Activated T-helper 1 cell treated with anti-CD3 and anti-CD28 coated beads, Interleukin-12 subunit alpha, Interleukin-12 subunit beta, Interleukin-2, Interleukin-4 antibody, amounts not matched to agents 30 ng/mL and 10 ng/mL and 1 ng/mL, durations not matched to agents 14 hours and 24 hours and 36 hours (primary cell): ENCODE measurements at regions not wholly inside any gene's neighbourhood (a gene's known extent, or its start where the extent isn't known, plus 50 kb on each side); places are given as distances from the start of the nearest gene placed in this dataset.

Experiments
- DNase-seq: peaks from one replicate; pipeline ENCODE4 v3.0.0; 2021; ENCODE audit warnings: low spot score
- H3K27ac Mint-ChIP-seq: one replicate; pipeline ENCODE4 v1.8.0; 2021; ENCODE audit warnings: mild to moderate bottlenecking, mixed read lengths
- H3K27me3 Mint-ChIP-seq: one replicate; pipeline ENCODE4 v1.8.0; 2022; ENCODE audit warnings: mild to moderate bottlenecking, moderate library complexity, mixed read lengths; ENCODE audit not compliant: insufficient read depth
- H3K36me3 Mint-ChIP-seq: one replicate; pipeline ENCODE4 v1.8.0; 2021; ENCODE audit warnings: low read depth, mixed read lengths
- H3K4me1 Mint-ChIP-seq: one replicate; pipeline ENCODE4 v1.8.0; 2021; ENCODE audit warnings: low read depth, mixed read lengths
- H3K4me3 Mint-ChIP-seq: one replicate; pipeline ENCODE4 v1.8.0; 2021; ENCODE audit warnings: mild to moderate bottlenecking, moderate library complexity, mixed read lengths
- H3K9me3 Mint-ChIP-seq: one replicate; pipeline ENCODE4 v1.8.0; 2021; ENCODE audit warnings: mixed read lengths
- intact Hi-C: fragments of 100-400 bp; cut with micrococcal nuclease; formaldehyde crosslinking; loops from one replicate; pipeline ENCODE4 v1.15.1; 2024

DNA sequence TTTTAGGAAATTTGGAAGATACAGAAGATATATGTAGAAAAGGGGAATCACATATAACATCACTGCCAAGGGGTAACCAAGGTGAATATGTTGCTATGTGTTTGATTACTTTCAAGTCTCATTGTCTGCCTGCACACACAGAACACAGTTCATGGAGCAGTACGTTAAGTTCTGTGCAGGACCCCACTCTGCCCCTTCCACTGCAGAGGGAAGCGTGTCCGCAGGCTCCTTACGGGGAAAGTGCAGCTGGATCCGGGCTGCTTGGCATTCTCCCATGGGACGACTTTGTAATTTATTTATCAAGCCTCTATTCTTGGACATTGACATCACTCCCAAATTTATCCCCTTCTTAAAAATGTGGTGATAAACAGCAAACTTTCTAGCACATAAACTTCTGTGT is 226.8 kb downstream of the FOXL1 start:
- peaks cover 2% of the 10 kb centered on the region for H3K27me3 Mint-ChIP-seq
- no peak overlapping the region for H3K27ac Mint-ChIP-seq
- no peaks in the 10 kb centered on the region for H3K4me1 Mint-ChIP-seq
- intact Hi-C loops = no loop called here
- no peaks in the 10 kb centered on the region for H3K36me3 Mint-ChIP-seq
- no peaks in the 10 kb centered on the region for H3K9me3 Mint-ChIP-seq
- no peak overlapping the region for H3K4me3 Mint-ChIP-seq
- no peak for DNase-seq

DNA sequence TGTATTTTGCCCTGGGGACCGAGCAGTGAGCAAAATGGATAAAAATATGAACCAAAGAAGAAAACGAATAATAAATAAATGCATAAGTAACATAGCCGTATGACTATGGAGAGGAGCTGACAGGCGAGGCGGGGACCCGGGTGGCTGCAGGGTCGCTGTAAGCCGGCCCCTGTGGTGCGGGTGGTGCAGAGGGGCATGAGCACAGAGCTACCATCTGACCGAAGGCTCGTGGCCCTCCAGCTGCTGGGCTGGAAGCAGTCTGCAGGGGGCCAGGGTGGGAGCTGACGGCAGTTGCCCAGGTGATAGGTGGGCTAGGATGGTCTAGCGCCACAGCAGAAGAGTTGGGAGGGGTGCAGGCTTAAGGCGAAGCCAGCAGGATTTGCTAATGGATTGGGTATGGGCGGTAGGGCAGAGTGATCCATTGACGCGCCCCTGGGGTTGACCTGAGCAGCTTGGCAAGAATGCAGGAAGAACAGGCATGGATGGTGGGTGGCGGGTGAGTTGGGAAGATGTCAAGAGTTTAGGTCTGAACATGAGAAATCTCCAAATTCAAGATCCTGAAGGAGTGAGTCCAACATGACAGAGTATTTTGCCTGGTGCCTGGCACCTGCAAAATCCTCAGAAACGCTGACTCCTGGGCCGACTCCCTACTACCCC is 228.0 kb downstream of the FOXL1 start:
- intact Hi-C loops = no loop called here
- Mint-ChIP-seq H3K27me3 (peaks cover 2% of the 10 kb centered on the region), H3K4me1 (no peaks in the 10 kb centered on the region), H3K27ac (no peak overlapping the region), H3K36me3 (no peaks in the 10 kb centered on the region), H3K9me3 (no peaks in the 10 kb centered on the region), H3K4me3 (no peak overlapping the region)
- DNase-seq = no peak

GRCh38 chr16:86806838-86807351 is 228.5 kb downstream of the FOXL1 start:
- intact Hi-C loops = no loop called here
- H3K9me3 Mint-ChIP-seq = no peaks in the 10 kb centered on the region
- H3K27me3 Mint-ChIP-seq = peaks cover 2% of the 10 kb centered on the region
- H3K27ac Mint-ChIP-seq = no peak overlapping the region
- no peaks in the 10 kb centered on the region for H3K4me1 Mint-ChIP-seq
- no peak overlapping the region for H3K4me3 Mint-ChIP-seq
- no peaks in the 10 kb centered on the region for H3K36me3 Mint-ChIP-seq
- no peak for DNase-seq

DNA sequence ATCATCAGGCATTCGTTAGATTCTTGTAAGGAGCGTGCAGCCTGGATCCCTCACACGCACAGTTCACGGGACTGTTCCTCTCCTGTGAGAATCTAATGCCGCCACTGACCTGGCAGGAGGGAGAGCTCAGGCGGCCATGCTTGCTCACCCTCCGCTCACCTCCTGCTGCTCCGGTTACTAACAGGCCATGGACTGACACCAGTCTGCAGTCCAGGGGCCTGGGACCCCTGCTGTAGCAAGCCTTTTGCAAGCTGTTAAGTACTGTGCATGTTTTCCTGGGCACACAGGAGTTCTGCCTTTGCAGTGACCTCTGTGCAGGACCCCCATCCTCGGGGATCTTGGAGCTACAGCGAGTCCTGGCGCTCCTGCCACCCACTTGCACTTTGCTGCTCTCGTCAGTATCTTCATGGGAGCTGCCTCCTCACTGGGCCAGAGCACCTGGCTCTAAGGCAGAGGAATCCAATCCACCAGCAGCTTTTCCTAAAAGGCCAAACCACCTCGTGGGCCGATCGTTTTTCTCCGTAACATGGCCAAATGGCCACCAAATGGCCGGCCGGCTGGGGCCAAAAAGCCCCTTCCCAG is 230.6 kb downstream of the FOXL1 start:
- H3K4me1 Mint-ChIP-seq = no peaks in the 10 kb centered on the region
- no peak overlapping the region for H3K27ac Mint-ChIP-seq
- H3K4me3 Mint-ChIP-seq = no peak overlapping the region
- no peaks in the 10 kb centered on the region for H3K9me3 Mint-ChIP-seq
- peaks cover 2% of the 10 kb centered on the region for H3K27me3 Mint-ChIP-seq
- intact Hi-C loops = no loop called here
- no peak for DNase-seq
- no peaks in the 10 kb centered on the region for H3K36me3 Mint-ChIP-seq

DNA sequence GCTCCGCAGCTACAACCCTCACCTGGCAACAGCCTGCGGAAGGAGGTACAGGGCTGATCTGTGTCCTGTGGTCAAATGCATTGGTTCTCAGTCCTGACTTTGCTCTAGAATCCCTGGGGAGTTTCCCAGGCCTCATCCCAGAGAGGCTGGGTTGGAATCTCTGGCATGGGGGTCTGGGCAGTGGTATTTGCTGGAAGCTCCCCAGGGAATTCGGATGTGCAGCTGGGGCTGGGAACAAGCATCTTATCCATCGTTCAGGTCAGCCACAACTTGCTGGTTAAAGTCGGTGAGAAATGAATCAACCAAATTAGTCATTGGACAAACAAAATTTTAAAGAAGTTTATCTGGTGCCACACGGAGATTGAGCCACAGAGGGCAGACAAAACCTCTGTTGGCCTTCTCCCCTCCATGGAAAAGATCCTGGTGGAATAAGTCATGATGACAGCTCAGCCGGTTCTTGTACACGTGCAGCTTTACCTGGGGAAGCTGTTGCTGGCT is 231.2 kb downstream of the FOXL1 start:
- H3K4me1 Mint-ChIP-seq = no peaks in the 10 kb centered on the region
- H3K9me3 Mint-ChIP-seq = no peaks in the 10 kb centered on the region
- intact Hi-C loops = no loop called here
- no peak overlapping the region for H3K27ac Mint-ChIP-seq
- no peak for DNase-seq
- H3K27me3 Mint-ChIP-seq = peaks cover 2% of the 10 kb centered on the region
- no peak overlapping the region for H3K4me3 Mint-ChIP-seq
- H3K36me3 Mint-ChIP-seq = no peaks in the 10 kb centered on the region

DNA sequence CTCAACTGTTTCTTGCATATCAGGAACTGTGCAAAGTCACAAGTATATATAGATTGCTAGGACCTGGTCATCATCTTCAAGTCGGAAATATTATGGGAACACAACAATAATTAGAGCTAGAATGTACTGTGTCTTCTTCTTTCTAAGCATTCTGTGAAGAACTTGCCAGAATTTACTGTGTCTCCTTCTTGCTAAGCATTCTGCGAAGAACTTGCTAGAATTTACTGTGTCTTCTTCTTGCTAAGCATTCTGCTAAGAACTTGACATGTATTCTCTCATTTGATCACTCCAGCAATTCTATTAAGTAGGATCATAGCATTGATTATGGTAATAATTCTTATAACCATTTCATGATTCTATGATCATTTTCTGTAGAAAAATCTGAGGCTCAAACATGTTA is 231.7 kb downstream of the FOXL1 start:
- no peaks in the 10 kb centered on the region for H3K4me1 Mint-ChIP-seq
- no peak for DNase-seq
- H3K36me3 Mint-ChIP-seq = no peaks in the 10 kb centered on the region
- intact Hi-C loops = no loop called here
- peaks cover 2% of the 10 kb centered on the region for H3K27me3 Mint-ChIP-seq
- no peaks in the 10 kb centered on the region for H3K9me3 Mint-ChIP-seq
- H3K27ac Mint-ChIP-seq = no peak overlapping the region
- H3K4me3 Mint-ChIP-seq = no peak overlapping the region

DNA sequence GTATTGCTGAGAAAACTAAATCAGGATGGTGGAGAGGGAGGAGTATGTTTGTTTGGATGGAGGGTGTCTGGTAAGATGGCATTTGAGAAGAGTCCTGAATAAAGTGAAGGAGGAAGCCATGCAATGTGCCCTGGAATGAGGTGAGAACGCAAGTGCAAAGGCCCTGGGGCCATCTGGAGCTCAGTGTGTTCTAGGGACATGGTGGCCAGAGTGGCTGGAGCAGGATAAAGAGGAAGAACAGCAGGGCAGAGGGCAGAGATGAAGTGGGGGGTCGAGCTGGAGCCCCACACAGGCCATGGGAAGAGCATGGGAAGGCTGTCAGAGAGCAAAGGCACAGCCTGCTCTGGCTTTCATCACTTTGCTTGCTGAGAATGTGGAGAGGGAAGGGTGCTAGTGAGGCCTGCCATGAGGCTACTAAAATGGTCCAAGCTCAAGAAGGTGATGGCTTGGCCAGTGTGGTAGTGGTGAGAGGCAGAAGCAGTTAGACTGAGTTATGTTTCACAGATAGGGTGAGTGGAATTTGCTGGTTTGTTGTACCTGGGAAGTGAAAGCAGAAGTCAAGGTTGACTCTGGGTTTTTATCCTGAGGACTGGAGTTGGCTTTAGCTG is 234.1 kb downstream of the FOXL1 start:
- H3K4me1 Mint-ChIP-seq = no peaks in the 10 kb centered on the region
- H3K27ac Mint-ChIP-seq = no peak overlapping the region
- H3K27me3 Mint-ChIP-seq = no peaks in the 10 kb centered on the region
- H3K9me3 Mint-ChIP-seq = no peaks in the 10 kb centered on the region
- no peak overlapping the region for H3K4me3 Mint-ChIP-seq
- no peak for DNase-seq
- intact Hi-C loops = no loop called here
- no peaks in the 10 kb centered on the region for H3K36me3 Mint-ChIP-seq

DNA sequence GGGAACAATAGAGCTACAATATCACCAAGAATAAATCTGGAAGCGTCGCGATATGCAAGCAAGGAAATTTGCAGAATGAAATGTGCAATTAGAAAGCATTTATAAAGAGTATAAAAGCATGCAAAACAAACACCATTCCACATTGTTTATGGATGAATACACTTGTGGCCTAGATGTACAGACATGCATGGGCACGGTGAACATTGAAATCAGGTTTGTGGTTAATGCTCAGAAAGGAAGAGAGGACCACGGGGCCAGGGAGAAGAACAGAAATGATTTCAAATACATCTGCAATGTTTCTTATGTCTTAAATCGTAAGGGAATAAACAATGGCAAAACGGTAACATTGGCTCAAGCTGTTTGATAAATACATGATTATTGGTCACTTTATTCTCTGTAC is 235.9 kb downstream of the FOXL1 start:
- Mint-ChIP-seq H3K9me3 (no peaks in the 10 kb centered on the region), H3K4me1 (no peaks in the 10 kb centered on the region), H3K4me3 (no peak overlapping the region), H3K36me3 (no peaks in the 10 kb centered on the region), H3K27me3 (no peaks in the 10 kb centered on the region), H3K27ac (no peak overlapping the region)
- intact Hi-C loops = no loop called here
- no peak for DNase-seq

DNA sequence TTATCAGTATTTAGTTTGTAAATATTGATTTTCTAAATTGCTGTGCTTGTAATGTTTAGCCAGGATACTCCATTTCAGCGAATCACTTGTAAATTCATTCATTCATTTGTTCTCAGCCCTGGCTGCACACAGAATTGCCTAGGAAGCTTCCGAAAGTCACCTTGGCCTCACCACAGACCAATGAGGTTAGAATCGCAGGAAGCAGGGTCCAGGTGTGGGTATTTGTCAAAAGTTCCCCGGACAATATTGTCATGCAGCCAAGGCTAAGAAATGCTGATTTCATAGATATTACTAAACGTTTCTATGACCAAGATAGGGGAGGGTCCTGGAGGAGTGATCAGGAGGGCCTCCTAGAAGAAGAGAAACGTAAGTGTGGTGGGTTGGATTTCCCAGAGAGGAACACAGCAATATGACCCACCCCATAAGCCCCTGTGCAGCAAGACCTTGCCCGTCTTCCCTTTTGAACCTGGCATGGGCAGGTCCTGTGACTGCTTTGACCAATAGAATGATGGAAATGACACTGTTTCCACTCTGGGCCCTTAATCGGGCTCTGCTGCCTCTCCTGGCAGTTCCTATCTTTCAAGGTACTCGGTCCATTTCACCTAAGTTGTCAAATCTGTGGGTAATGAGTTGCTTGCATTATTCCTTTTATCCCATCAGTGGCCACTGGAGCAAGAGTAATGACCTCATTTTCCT is 238.7 kb downstream of the FOXL1 start:
- intact Hi-C loops = no loop called here
- H3K9me3 Mint-ChIP-seq = no peaks in the 10 kb centered on the region

GRCh38 chr16:86818671-86819532 is 240.6 kb downstream of the FOXL1 start:
- peaks cover 4% of the 10 kb centered on the region for H3K27me3 Mint-ChIP-seq
- H3K4me3 Mint-ChIP-seq = no peak overlapping the region
- intact Hi-C loops = no loop called here
- no peaks in the 10 kb centered on the region for H3K9me3 Mint-ChIP-seq
- DNase-seq = no peak
- H3K27ac Mint-ChIP-seq = no peak overlapping the region
- no peaks in the 10 kb centered on the region for H3K36me3 Mint-ChIP-seq
- H3K4me1 Mint-ChIP-seq = no peaks in the 10 kb centered on the region

More for the DNA sequence above, 238.7 kb downstream of the FOXL1 start:
- no peak for DNase-seq
- Mint-ChIP-seq H3K36me3 (no peaks in the 10 kb centered on the region), H3K27me3 (peaks cover 2% of the 10 kb centered on the region), H3K4me1 (no peaks in the 10 kb centered on the region), H3K4me3 (no peak overlapping the region), H3K27ac (no peak overlapping the region)

DNA sequence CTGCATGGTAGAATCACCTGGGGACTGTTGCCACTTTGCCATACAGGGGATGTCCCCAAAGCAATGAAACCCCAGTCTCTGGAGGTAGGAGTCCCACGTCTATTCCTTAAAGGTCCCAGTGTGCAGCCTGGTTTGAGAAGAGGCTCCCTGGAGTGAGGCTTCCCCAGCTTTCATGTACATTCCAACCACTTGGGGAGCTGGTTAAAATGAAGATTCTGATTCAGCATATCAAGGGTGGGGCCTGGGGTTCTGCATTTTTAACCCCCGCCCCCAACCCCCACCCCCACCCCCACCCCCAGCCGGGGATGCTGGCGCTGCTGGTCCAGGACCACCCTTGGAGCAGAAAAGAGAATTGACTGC is 241.2 kb downstream of the FOXL1 start:
- no peak for DNase-seq
- Mint-ChIP-seq H3K36me3 (no peaks in the 10 kb centered on the region), H3K27me3 (peaks cover 4% of the 10 kb centered on the region), H3K9me3 (no peaks in the 10 kb centered on the region), H3K4me3 (no peak overlapping the region), H3K4me1 (no peaks in the 10 kb centered on the region), H3K27ac (no peak overlapping the region)
- intact Hi-C loops = no loop called here

- Mint-ChIP-seq H3K27me3 (peaks cover 11% of the 10 kb centered on the region), H3K4me1 (no peaks in the 10 kb centered on the region), H3K27ac (no peak overlapping the region), H3K4me3 (no peak overlapping the region), H3K36me3 (no peaks in the 10 kb centered on the region), H3K9me3 (no peaks in the 10 kb centered on the region)
- DNase-seq = no peak
- intact Hi-C loops = no loop called here
Measured at GRCh38 chr16:86821895-86822294, 243.5 kb downstream of the FOXL1 start.
